Progenitor cell of endocrine pancreas (in vitro differentiated cells): ENCODE measurements at regions not wholly inside any gene's neighbourhood (a gene's known extent, or its start where the extent isn't known, plus 50 kb on each side); places are given as distances from the start of the nearest gene placed in this dataset.

ENCODE experiments used
- DNase-seq: peaks from one replicate; pipeline ENCODE4 v3.0.0; 2021; ENCODE audit warnings: low spot score; ENCODE audit not compliant: unreplicated experiment
- H3K27ac Mint-ChIP-seq: 2 replicates; pipeline ENCODE4 v1.8.0; 2021; ENCODE audit warnings: mild to moderate bottlenecking, moderate library complexity, mixed read lengths
- H3K27me3 Mint-ChIP-seq: 2 replicates; pipeline ENCODE4 v1.8.0; 2021; ENCODE audit warnings: mixed read lengths
- H3K36me3 Mint-ChIP-seq: 2 replicates; pipeline ENCODE4 v1.8.0; 2022; ENCODE audit warnings: mixed read lengths; ENCODE audit not compliant: insufficient read depth
- H3K4me1 Mint-ChIP-seq: 2 replicates; pipeline ENCODE4 v1.8.0; 2021; ENCODE audit warnings: low read depth, mixed read lengths
- H3K4me3 Mint-ChIP-seq: 2 replicates; pipeline ENCODE4 v1.8.0; 2021; ENCODE audit warnings: low read depth, mild to moderate bottlenecking, moderate library complexity, mixed read lengths
- H3K9me3 Mint-ChIP-seq: 2 replicates; pipeline ENCODE4 v1.8.0; 2021; ENCODE audit warnings: low read depth, mixed read lengths
- TF ChIP-seq, protein P1 (sequence below): fragments of 200-600 bp; sonication (generic); IDR thresholded peaks from one replicate; pipeline ENCODE4 v1.5.0; 2021; ENCODE audit warnings: antibody characterized with exemption, mild to moderate bottlenecking; ENCODE audit not compliant: unreplicated experiment

GRCh38 chr5:136501133-136501532 is 135.8 kb upstream of the TRPC7 start:
- Mint-ChIP-seq H3K36me3 (peaks cover 4% of the 10 kb centered on the region), H3K4me1 (peaks cover 3% of the 10 kb centered on the region), H3K4me3 (no peak overlapping the region), H3K9me3 (peaks cover 35% of the 10 kb centered on the region), H3K27ac (no peak overlapping the region), H3K27me3 (no peaks in the 10 kb centered on the region)
- no peak for DNase-seq
- TF ChIP-seq, protein P1, sequence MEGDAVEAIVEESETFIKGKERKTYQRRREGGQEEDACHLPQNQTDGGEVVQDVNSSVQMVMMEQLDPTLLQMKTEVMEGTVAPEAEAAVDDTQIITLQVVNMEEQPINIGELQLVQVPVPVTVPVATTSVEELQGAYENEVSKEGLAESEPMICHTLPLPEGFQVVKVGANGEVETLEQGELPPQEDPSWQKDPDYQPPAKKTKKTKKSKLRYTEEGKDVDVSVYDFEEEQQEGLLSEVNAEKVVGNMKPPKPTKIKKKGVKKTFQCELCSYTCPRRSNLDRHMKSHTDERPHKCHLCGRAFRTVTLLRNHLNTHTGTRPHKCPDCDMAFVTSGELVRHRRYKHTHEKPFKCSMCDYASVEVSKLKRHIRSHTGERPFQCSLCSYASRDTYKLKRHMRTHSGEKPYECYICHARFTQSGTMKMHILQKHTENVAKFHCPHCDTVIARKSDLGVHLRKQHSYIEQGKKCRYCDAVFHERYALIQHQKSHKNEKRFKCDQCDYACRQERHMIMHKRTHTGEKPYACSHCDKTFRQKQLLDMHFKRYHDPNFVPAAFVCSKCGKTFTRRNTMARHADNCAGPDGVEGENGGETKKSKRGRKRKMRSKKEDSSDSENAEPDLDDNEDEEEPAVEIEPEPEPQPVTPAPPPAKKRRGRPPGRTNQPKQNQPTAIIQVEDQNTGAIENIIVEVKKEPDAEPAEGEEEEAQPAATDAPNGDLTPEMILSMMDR, result no peak

DNA sequence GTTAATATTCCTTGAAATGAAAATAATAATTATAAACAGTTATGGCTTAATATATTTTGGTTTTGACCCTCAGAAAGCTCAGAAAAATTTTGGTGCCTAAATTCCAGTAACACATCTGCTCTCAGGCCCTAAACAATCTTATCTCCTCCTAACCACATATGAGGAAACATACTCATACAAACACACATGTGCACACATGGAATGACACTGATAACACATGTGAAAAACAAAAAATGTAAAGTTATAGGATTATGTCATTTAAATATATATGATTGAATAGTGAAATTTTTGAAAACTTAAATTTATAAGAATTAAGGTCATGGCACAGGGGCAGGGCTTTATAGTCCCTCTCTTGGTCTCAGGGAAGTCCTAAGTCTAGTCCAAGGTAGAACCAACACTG is 127.2 kb upstream of the TRPC7 start:
- Mint-ChIP-seq H3K27ac (no peak overlapping the region), H3K4me1 (no peaks in the 10 kb centered on the region), H3K9me3 (peaks cover 24% of the 10 kb centered on the region), H3K27me3 (no peaks in the 10 kb centered on the region), H3K4me3 (no peak overlapping the region), H3K36me3 (peaks cover 1% of the 10 kb centered on the region)
- TF ChIP-seq, protein P1, result no peak
- no peak for DNase-seq

DNA sequence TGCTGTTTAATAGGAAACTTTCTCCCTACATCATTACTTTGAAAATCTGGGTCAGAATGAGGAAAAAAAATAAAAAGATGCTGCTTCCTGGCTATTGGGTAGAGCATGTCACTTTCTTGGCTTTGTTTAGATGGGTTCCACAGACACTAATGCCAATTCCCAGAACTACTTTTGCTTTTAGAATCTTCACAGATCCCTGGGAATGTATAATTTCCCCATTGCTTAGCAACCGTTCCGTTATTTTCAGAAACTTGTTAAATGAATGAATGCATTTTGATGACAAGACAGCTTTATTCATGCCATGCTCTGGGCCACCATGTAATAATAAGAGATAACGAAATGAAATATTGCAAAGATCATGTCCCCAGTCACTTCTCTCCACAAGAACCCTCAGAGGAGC is 126.5 kb upstream of the TRPC7 start:
- no peaks in the 10 kb centered on the region for H3K4me1 Mint-ChIP-seq
- peaks cover 17% of the 10 kb centered on the region for H3K9me3 Mint-ChIP-seq
- peaks cover 1% of the 10 kb centered on the region for H3K36me3 Mint-ChIP-seq
- H3K4me3 Mint-ChIP-seq, result no peak overlapping the region
- no peak for DNase-seq
- no peaks in the 10 kb centered on the region for H3K27me3 Mint-ChIP-seq
- no peak overlapping the region for H3K27ac Mint-ChIP-seq
- TF ChIP-seq, protein P1, result no peak

DNA sequence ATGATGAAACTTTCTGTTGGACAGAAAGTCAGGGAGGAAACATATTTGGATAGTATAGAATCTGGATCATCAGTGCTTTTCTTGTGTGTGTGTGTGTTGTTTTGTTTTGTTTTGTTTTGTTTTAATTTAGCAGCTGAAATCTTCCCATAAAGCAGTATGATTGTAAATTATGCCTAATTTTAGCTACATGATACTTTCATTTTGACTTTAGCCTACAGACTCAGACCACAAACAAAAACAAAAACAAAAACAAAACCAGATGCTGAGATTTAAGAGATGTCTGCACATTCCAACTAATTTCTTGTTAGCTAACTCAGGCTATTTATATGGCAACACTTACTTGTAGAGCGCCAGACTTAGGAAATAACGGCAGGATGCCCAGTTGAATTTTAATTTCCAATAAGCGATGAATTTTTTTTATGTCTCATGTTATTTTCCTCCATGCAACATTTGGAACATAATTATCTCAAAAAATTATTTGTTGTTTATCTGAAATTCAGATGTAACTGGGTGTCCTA is 119.5 kb upstream of the TRPC7 start:
- H3K36me3 Mint-ChIP-seq, result no peaks in the 10 kb centered on the region
- no peaks in the 10 kb centered on the region for H3K9me3 Mint-ChIP-seq
- H3K27ac Mint-ChIP-seq, result no peak overlapping the region
- no peak overlapping the region for H3K4me3 Mint-ChIP-seq
- H3K4me1 Mint-ChIP-seq, result no peaks in the 10 kb centered on the region
- TF ChIP-seq, protein P1, result no peak
- H3K27me3 Mint-ChIP-seq, result peaks cover 3% of the 10 kb centered on the region
- DNase-seq, result no peak

GRCh38 chr5:136482206-136482605 is 116.9 kb upstream of the TRPC7 start:
- TF ChIP-seq, protein P1, result no peak
- no peak overlapping the region for H3K27ac Mint-ChIP-seq
- H3K4me1 Mint-ChIP-seq, result no peaks in the 10 kb centered on the region
- peaks cover 3% of the 10 kb centered on the region for H3K27me3 Mint-ChIP-seq
- no peak for DNase-seq
- H3K9me3 Mint-ChIP-seq, result no peaks in the 10 kb centered on the region
- H3K4me3 Mint-ChIP-seq, result no peak overlapping the region
- H3K36me3 Mint-ChIP-seq, result no peaks in the 10 kb centered on the region
